HCT116 (cell line): ENCODE measurements at regions not wholly inside any gene's neighbourhood (a gene's known extent, or its start where the extent isn't known, plus 50 kb on each side); places are given as distances from the start of the nearest gene placed in this dataset.

ENCODE experiments used
- ATAC-seq: fragments of 200-7000 bp; cut with Tn5 transposase; 2 replicates; pipeline ENCODE4 v1.9.1; 2020; ENCODE audit warnings: mild to moderate bottlenecking, moderate library complexity
- BruUV-seq: library from RNA; stranded (reverse); fragments of 400-500 nt; replicated peaks from 2 replicates; lab custom pipeline; 2021; lab: Mats Ljungman, UMichigan
- CTCF ChIA-PET: fragments of 300-600 bp; sonication (Branson Sonifier 250); formaldehyde crosslinking; loops from one replicate; lab custom pipeline; 2021; ENCODE audit warnings: antibody characterized with exemption; lab: Charles Lee
- POLR2A ChIA-PET: fragments of 300-600, 350-600 bp; sonication (Branson Sonifier 250); formaldehyde crosslinking; loops from one replicate; lab custom pipeline; 2021; ENCODE audit warnings: antibody characterized with exemption; lab: Charles Lee
- RAD21 ChIA-PET, 2 experiments: fragments of 300-600 bp; sonication (Branson Sonifier 250); formaldehyde crosslinking; loops; one replicate each; lab custom pipeline; 2023; ENCODE audit warnings: low total read pairs in 2 of 2; ENCODE audit not compliant: uncharacterized antibody in 2 of 2, unreplicated experiment in 2 of 2, low non-redundant PET in 1 of 2; lab: Charles Lee
- DNase-seq: peaks from one replicate; pipeline ENCODE4 v3.0.0-alpha.2; 2010; ENCODE audit warnings: low read depth, low spot score
- H2AFZ ChIP-seq: fragments of 200-600 bp; shearing (Covaris generic), sonication (generic); 2 replicates; pipeline ENCODE4 v1.6.1; 2017; ENCODE audit warnings: low read depth, mixed run types, mixed read lengths, antibody characterized with exemption, low read length; ENCODE audit not compliant: poor library complexity, severe bottlenecking
- H3K27ac ChIP-seq: 2 replicates; pipeline ENCODE4 v1.5.1; 2012; ENCODE audit warnings: low read depth, low read length
- H3K27me3 ChIP-seq: fragments of 200-600 bp; sonication (generic); 2 replicates; pipeline ENCODE4 v1.6.1; 2016; ENCODE audit warnings: mixed run types, low read length, mixed read lengths; ENCODE audit not compliant: insufficient read depth
- H3K36me3 ChIP-seq, 2 experiments: fragments of 200-500 bp in 1 of 2; fragments of 200-600 bp in 1 of 2; sonication (Bioruptor generic) in 1 of 2; sonication (generic) in 1 of 2; 2 replicates each; pipeline versions ENCODE4 v1.5.1 to v1.6.1; 2014 to 2016; ENCODE audit warnings: low read length in 2 of 2, inconsistent platforms in 1 of 2, mixed read lengths in 1 of 2, mixed run types in 1 of 2; ENCODE audit not compliant: insufficient read depth in 2 of 2, control insufficient read depth in 1 of 2
- H3K4me1 ChIP-seq, 2 experiments: fragments of 200-600 bp in 1 of 2; sonication (generic) in 1 of 2; 2 replicates each; pipeline versions ENCODE4 v1.5.1 to v1.6.1; 2012 to 2017; ENCODE audit warnings: low read length in 2 of 2, inconsistent platforms in 1 of 2, mild to moderate bottlenecking in 1 of 2, mixed read lengths in 1 of 2, mixed run types in 1 of 2, moderate library complexity in 1 of 2; ENCODE audit not compliant: insufficient read depth in 2 of 2, control insufficient read depth in 1 of 2
- H3K4me2 ChIP-seq: fragments of 200-600 bp; sonication (generic); 2 replicates; pipeline ENCODE4 v1.6.1; 2017; ENCODE audit warnings: mixed run types, low read length, mixed read lengths
- H3K4me3 ChIP-seq, 2 experiments: fragments of 200-600 bp in 1 of 2; sonication (generic) in 1 of 2; replicated peaks in 1 of 2; 2 replicates each; pipeline ENCODE4 v1.5.1; 2011 to 2016; ENCODE audit warnings: low read length in 2 of 2, control low read depth in 1 of 2, low read depth in 1 of 2, mild to moderate bottlenecking in 1 of 2, mixed read lengths in 1 of 2, mixed run types in 1 of 2
- H3K79me2 ChIP-seq: fragments of 200-600 bp; sonication (generic); 2 replicates; pipeline ENCODE4 v1.6.1; 2017; ENCODE audit warnings: mild to moderate bottlenecking, mixed run types, low read length, moderate library complexity, mixed read lengths; ENCODE audit not compliant: insufficient read depth
- H3K9ac ChIP-seq: fragments of 200-600 bp; sonication (generic); 2 replicates; pipeline ENCODE4 v1.6.1; 2016; ENCODE audit warnings: low read length, mixed read lengths
- H3K9me2 ChIP-seq: fragments of 200-600 bp; sonication (generic), shearing (Covaris generic); 2 replicates; pipeline ENCODE4 v1.6.1; 2017; ENCODE audit warnings: mixed run types, mild to moderate bottlenecking, moderate library complexity; ENCODE audit not compliant: insufficient read depth
- H3K9me3 ChIP-seq, 2 experiments: fragments of 200-500 bp in 1 of 2; fragments of 200-600 bp in 1 of 2; sonication (Bioruptor generic) in 1 of 2; sonication (generic) in 1 of 2; 2 replicates each; pipeline ENCODE4 v1.6.1; 2014 to 2017; ENCODE audit warnings: low read length in 2 of 2, mixed read lengths in 2 of 2, inconsistent platforms in 1 of 2, low read depth in 1 of 2, mild to moderate bottlenecking in 1 of 2, mixed run types in 1 of 2, moderate library complexity in 1 of 2; ENCODE audit not compliant: control insufficient read depth in 1 of 2, insufficient read depth in 1 of 2
- H4K20me1 ChIP-seq: fragments of 200-600 bp; sonication (generic), shearing (Covaris generic); 2 replicates; pipeline ENCODE4 v1.6.1; 2017; ENCODE audit warnings: mixed run types, mild to moderate bottlenecking, moderate library complexity; ENCODE audit not compliant: insufficient read depth
- CBX3 ChIP-seq: IDR thresholded peaks from 2 replicates; pipeline ENCODE4 v1.6.1; 2012; ENCODE audit warnings: low read depth
- CEBPB ChIP-seq: IDR thresholded peaks from 2 replicates; pipeline ENCODE4 v1.6.1; 2012; ENCODE audit warnings: low read depth
- EGR1 ChIP-seq: IDR thresholded peaks from 2 replicates; pipeline ENCODE4 v1.6.1; 2012; ENCODE audit warnings: low read depth
- ELF1 ChIP-seq: IDR thresholded peaks from 2 replicates; pipeline ENCODE4 v1.6.1; 2012; ENCODE audit warnings: low read depth, borderline replicate concordance
- EZH2phosphoT487 ChIP-seq: fragments of 200-600 bp; IDR thresholded peaks from 2 replicates; pipeline ENCODE4 v1.6.1; 2018; ENCODE audit warnings: antibody characterized with exemption, borderline replicate concordance
- JUND ChIP-seq: IDR thresholded peaks from 2 replicates; pipeline ENCODE4 v1.6.1; 2012
- POLR2AphosphoS5 ChIP-seq: IDR thresholded peaks from 2 replicates; pipeline ENCODE4 v1.6.1; 2011; ENCODE audit warnings: mild to moderate bottlenecking, low read depth, low read length, moderate library complexity
- RAD21 ChIP-seq: IDR thresholded peaks from 2 replicates; pipeline ENCODE4 v1.6.1; 2012; ENCODE audit warnings: low read depth, mild to moderate bottlenecking
- SIN3A ChIP-seq: IDR thresholded peaks from 2 replicates; pipeline ENCODE4 v1.6.1; 2012; ENCODE audit warnings: low read depth
- SP1 ChIP-seq: IDR thresholded peaks from 2 replicates; pipeline ENCODE4 v1.6.1; 2012; ENCODE audit warnings: low read depth
- SRF ChIP-seq: IDR thresholded peaks from 2 replicates; pipeline ENCODE4 v1.6.1; 2012; ENCODE audit warnings: low read depth
- TCF7L2 ChIP-seq: IDR thresholded peaks from 2 replicates; pipeline ENCODE4 v1.7.0; 2011; ENCODE audit warnings: borderline replicate concordance, inconsistent platforms; ENCODE audit not compliant: insufficient read depth, insufficient read length; ENCODE audit errors: extremely low read depth
- YY1 ChIP-seq: IDR thresholded peaks from 2 replicates; pipeline ENCODE4 v1.6.1; 2011; ENCODE audit warnings: low read length, low read depth, moderate library complexity, mild to moderate bottlenecking; ENCODE audit not compliant: insufficient replicate concordance; ENCODE audit errors: extremely low read depth
- ZFX ChIP-seq: fragments of 450-650 bp; IDR thresholded peaks from 2 replicates; pipeline ENCODE4 v1.6.1; 2017
- ZNF274 ChIP-seq: fragments of 200-500 bp; sonication (Bioruptor generic); IDR thresholded peaks from 2 replicates; pipeline ENCODE4 v1.6.1; 2014; ENCODE audit warnings: mild to moderate bottlenecking, low read depth, low read length, inconsistent platforms
- intact Hi-C: fragments of 100-400 bp; cut with micrococcal nuclease; formaldehyde crosslinking; loops from 2 replicates; pipeline ENCODE4 v1.10.0; 2022
- TF ChIP-seq, protein P1 (sequence below), 3 experiments: fragments of 200-600 bp in 1 of 3; sonication (generic) in 1 of 3; IDR thresholded peaks in 2 of 3; conservative IDR thresholded peaks in 1 of 3; 2 replicates each; pipeline ENCODE4 v1.5.1; 2012 to 2017; ENCODE audit warnings: low read depth in 2 of 3, low read length in 2 of 3, antibody characterized with exemption in 1 of 3, borderline replicate concordance in 1 of 3, control low read depth in 1 of 3, mild to moderate bottlenecking in 1 of 3, mixed read lengths in 1 of 3, mixed run types in 1 of 3, moderate library complexity in 1 of 3; ENCODE audit not compliant: insufficient read depth in 1 of 3
- TF ChIP-seq, protein P2 (sequence below): IDR thresholded peaks from 2 replicates; pipeline ENCODE4 v1.6.1; 2012
- TF ChIP-seq, protein P3 (sequence below): IDR thresholded peaks from 2 replicates; pipeline ENCODE4 v1.6.1; 2012
- TF ChIP-seq, protein P4 (sequence below): IDR thresholded peaks from 2 replicates; pipeline ENCODE4 v1.6.1; 2012; ENCODE audit warnings: low read depth
- TF ChIP-seq, protein P5 (sequence below): IDR thresholded peaks from 2 replicates; pipeline ENCODE4 v1.6.1; 2011; ENCODE audit warnings: mild to moderate bottlenecking, low read length, moderate library complexity; ENCODE audit not compliant: insufficient replicate concordance; ENCODE audit errors: extremely low read depth

DNA sequence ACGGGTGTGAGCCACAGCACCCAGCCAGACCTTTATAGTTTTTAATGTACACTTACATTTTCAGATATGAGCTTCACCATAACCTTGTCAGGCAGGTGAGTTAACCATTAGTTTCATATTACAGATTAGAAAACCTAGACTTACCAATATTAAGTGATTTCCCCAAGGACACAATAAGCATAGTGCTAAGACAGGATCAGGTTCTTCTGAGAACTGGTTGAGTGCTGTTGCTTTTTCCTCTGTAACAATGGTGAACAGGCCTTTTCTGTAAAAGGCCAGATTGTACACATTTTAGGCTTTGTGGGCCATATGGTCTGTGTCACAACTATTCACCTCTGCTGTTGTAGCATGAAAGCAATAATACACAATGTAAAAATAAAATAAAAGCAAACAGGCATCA, 332.0 kb downstream of the PIK3C3 start:
- BruUV-seq = no TSS peak
- no peak for ATAC-seq
- Histone ChIP-seq H2AFZ (no peak overlapping the region), H3K36me3 (no peaks in the 10 kb centered on the region), H3K4me3 (no peak overlapping the region), H3K27ac (no peak overlapping the region), H3K27me3 (no peaks in the 10 kb centered on the region), H3K9me2 (no peaks in the 10 kb centered on the region), H3K9me3 (peaks cover 0 to 7% of the 10 kb centered on the region in 2 experiments; a peak in 2 of 4 replicates), H3K9ac (no peak overlapping the region), H3K4me2 (no peak overlapping the region), H3K4me1 (no peaks in the 10 kb centered on the region), H4K20me1 (no peaks in the 10 kb centered on the region), H3K79me2 (no peaks in the 10 kb centered on the region)
- ChIA-PET RAD21 (no interaction called here), POLR2A (no interaction called here), CTCF (no interaction called here)
- intact Hi-C loops = no loop called here
- DNase-seq = no peak
- TF ChIP-seq TCF7L2 = no peak
- TF ChIP-seq CBX3 = no peak
- no peak for TF ChIP-seq RAD21
- no peak for TF ChIP-seq ELF1
- TF ChIP-seq SIN3A = no peak
- no peak for TF ChIP-seq JUND
- TF ChIP-seq, protein P1, sequence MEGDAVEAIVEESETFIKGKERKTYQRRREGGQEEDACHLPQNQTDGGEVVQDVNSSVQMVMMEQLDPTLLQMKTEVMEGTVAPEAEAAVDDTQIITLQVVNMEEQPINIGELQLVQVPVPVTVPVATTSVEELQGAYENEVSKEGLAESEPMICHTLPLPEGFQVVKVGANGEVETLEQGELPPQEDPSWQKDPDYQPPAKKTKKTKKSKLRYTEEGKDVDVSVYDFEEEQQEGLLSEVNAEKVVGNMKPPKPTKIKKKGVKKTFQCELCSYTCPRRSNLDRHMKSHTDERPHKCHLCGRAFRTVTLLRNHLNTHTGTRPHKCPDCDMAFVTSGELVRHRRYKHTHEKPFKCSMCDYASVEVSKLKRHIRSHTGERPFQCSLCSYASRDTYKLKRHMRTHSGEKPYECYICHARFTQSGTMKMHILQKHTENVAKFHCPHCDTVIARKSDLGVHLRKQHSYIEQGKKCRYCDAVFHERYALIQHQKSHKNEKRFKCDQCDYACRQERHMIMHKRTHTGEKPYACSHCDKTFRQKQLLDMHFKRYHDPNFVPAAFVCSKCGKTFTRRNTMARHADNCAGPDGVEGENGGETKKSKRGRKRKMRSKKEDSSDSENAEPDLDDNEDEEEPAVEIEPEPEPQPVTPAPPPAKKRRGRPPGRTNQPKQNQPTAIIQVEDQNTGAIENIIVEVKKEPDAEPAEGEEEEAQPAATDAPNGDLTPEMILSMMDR (IDR thresholded peaks at IDR 0.05 in 2 of 3, conservative IDR thresholded peaks at IDR 0.05 in 1 of 3; ENCODE audit: borderline replicate concordance in 1 of 3, insufficient read depth in 1 of 3, low read depth in 2 of 3, low read length in 2 of 3) = no peak
- TF ChIP-seq EGR1 = no peak
- TF ChIP-seq SRF = no peak
- no peak for TF ChIP-seq CEBPB
- TF ChIP-seq, protein P2, sequence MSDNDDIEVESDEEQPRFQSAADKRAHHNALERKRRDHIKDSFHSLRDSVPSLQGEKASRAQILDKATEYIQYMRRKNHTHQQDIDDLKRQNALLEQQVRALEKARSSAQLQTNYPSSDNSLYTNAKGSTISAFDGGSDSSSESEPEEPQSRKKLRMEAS = no peak
- TF ChIP-seq YY1 = no peak
- TF ChIP-seq, protein P3, sequence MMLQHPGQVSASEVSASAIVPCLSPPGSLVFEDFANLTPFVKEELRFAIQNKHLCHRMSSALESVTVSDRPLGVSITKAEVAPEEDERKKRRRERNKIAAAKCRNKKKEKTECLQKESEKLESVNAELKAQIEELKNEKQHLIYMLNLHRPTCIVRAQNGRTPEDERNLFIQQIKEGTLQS = no peak
- TF ChIP-seq, protein P4, sequence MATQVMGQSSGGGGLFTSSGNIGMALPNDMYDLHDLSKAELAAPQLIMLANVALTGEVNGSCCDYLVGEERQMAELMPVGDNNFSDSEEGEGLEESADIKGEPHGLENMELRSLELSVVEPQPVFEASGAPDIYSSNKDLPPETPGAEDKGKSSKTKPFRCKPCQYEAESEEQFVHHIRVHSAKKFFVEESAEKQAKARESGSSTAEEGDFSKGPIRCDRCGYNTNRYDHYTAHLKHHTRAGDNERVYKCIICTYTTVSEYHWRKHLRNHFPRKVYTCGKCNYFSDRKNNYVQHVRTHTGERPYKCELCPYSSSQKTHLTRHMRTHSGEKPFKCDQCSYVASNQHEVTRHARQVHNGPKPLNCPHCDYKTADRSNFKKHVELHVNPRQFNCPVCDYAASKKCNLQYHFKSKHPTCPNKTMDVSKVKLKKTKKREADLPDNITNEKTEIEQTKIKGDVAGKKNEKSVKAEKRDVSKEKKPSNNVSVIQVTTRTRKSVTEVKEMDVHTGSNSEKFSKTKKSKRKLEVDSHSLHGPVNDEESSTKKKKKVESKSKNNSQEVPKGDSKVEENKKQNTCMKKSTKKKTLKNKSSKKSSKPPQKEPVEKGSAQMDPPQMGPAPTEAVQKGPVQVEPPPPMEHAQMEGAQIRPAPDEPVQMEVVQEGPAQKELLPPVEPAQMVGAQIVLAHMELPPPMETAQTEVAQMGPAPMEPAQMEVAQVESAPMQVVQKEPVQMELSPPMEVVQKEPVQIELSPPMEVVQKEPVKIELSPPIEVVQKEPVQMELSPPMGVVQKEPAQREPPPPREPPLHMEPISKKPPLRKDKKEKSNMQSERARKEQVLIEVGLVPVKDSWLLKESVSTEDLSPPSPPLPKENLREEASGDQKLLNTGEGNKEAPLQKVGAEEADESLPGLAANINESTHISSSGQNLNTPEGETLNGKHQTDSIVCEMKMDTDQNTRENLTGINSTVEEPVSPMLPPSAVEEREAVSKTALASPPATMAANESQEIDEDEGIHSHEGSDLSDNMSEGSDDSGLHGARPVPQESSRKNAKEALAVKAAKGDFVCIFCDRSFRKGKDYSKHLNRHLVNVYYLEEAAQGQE = no peak
- TF ChIP-seq POLR2AphosphoS5 = no peak
- no peak for TF ChIP-seq ZFX
- no peak for TF ChIP-seq SP1
- TF ChIP-seq EZH2phosphoT487 = no peak
- TF ChIP-seq, protein P5, sequence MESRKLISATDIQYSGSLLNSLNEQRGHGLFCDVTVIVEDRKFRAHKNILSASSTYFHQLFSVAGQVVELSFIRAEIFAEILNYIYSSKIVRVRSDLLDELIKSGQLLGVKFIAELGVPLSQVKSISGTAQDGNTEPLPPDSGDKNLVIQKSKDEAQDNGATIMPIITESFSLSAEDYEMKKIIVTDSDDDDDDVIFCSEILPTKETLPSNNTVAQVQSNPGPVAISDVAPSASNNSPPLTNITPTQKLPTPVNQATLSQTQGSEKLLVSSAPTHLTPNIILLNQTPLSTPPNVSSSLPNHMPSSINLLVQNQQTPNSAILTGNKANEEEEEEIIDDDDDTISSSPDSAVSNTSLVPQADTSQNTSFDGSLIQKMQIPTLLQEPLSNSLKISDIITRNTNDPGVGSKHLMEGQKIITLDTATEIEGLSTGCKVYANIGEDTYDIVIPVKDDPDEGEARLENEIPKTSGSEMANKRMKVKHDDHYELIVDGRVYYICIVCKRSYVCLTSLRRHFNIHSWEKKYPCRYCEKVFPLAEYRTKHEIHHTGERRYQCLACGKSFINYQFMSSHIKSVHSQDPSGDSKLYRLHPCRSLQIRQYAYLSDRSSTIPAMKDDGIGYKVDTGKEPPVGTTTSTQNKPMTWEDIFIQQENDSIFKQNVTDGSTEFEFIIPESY = no peak
- TF ChIP-seq ZNF274 = no peak
